HL-60/S4 (cell line): ENCODE measurements at regions not wholly inside any gene's neighbourhood (a gene's known extent, or its start where the extent isn't known, plus 50 kb on each side); places are given as distances from the start of the nearest gene placed in this dataset.
"Not testable (repeated sequence)": the region's sequence is repeated elsewhere in the genome, so short reads cannot be mapped to it uniquely, and the experiment has no call there.

Source experiments
- in situ Hi-C: fragments of 300-500 bp; cut with MboI; formaldehyde crosslinking; loops from 2 replicates; pipeline ENCODE4 v1.14.3; 2022; ENCODE audit warnings: low sequenced_read_pairs

- in situ Hi-C loops: no loop called here
Observed at GRCh38 chr1:229905031-229905545, 161.9 kb upstream of the GALNT2 start.

GRCh38 chr1:229905652-229906051 lies 161.4 kb upstream of the GALNT2 start:
- in situ Hi-C loops: no loop called here

- in situ Hi-C loops: no loop called here
Observed at GRCh38 chr1:229907884-229908638, 159.0 kb upstream of the GALNT2 start.

- in situ Hi-C loops: no loop called here
Observed at GRCh38 chr1:229908689-229909088, 158.3 kb upstream of the GALNT2 start.

GRCh38 chr1:229913489-229913888 lies 153.5 kb upstream of the GALNT2 start:
- in situ Hi-C loops: no loop called here

- in situ Hi-C loops: not testable (repeated sequence)
Observed at GRCh38 chr1:229919488-229919887, 147.6 kb upstream of the GALNT2 start.

GRCh38 chr1:229920683-229921082 lies 146.4 kb upstream of the GALNT2 start:
- in situ Hi-C loops: no loop called here

GRCh38 chr1:229922249-229922648 lies 144.8 kb upstream of the GALNT2 start:
- in situ Hi-C loops: no loop called here

GRCh38 chr1:229924639-229925038 lies 142.4 kb upstream of the GALNT2 start:
- in situ Hi-C loops: no loop called here

- in situ Hi-C loops: no loop called here
Observed at GRCh38 chr1:229928767-229929166, 138.3 kb upstream of the GALNT2 start.

- in situ Hi-C loops: not testable (repeated sequence)
Observed at GRCh38 chr1:229931751-229932150, 135.3 kb upstream of the GALNT2 start.

GRCh38 chr1:229935157-229935556 lies 131.9 kb upstream of the GALNT2 start:
- in situ Hi-C loops: not testable (repeated sequence)

- in situ Hi-C loops: no loop called here
Observed at GRCh38 chr1:229938551-229938950, 128.5 kb upstream of the GALNT2 start.

- in situ Hi-C loops: no loop called here
Observed at GRCh38 chr1:229940684-229941083, 126.4 kb upstream of the GALNT2 start.

- in situ Hi-C loops: no loop called here
Observed at GRCh38 chr1:229941160-229941559, 125.9 kb upstream of the GALNT2 start.

- in situ Hi-C loops: no loop called here
Observed at GRCh38 chr1:229941831-229942230, 125.2 kb upstream of the GALNT2 start.

GRCh38 chr1:229942501-229942900 lies 124.5 kb upstream of the GALNT2 start:
- in situ Hi-C loops: no loop called here

- in situ Hi-C loops: no loop called here
Observed at GRCh38 chr1:229943148-229943714, 123.8 kb upstream of the GALNT2 start.

- in situ Hi-C loops: no loop called here
Observed at GRCh38 chr1:229943988-229944743, 122.9 kb upstream of the GALNT2 start.

GRCh38 chr1:229945795-229946194 lies 121.2 kb upstream of the GALNT2 start:
- in situ Hi-C loops: no loop called here

- in situ Hi-C loops: no loop called here
Observed at GRCh38 chr1:229947968-229948367, 119.1 kb upstream of the GALNT2 start.

- in situ Hi-C loops: no loop called here
Observed at GRCh38 chr1:229948438-229948837, 118.6 kb upstream of the GALNT2 start.
